Nephron progenitor cell (in vitro differentiated cells): ENCODE measurements at regions not wholly inside any gene's neighbourhood (a gene's known extent, or its start where the extent isn't known, plus 50 kb on each side); places are given as distances from the start of the nearest gene placed in this dataset.

Source experiments
- DNase-seq: peaks from one replicate; pipeline ENCODE4 v3.0.0; 2021
- H3K27ac Mint-ChIP-seq: 2 replicates; pipeline ENCODE4 v1.8.0; 2021; ENCODE audit warnings: mild to moderate bottlenecking, moderate library complexity, mixed read lengths
- H3K27me3 Mint-ChIP-seq: 2 replicates; pipeline ENCODE4 v1.8.0; 2021; ENCODE audit warnings: mild to moderate bottlenecking, low read depth, mixed read lengths; ENCODE audit not compliant: poor library complexity
- H3K36me3 Mint-ChIP-seq: 2 replicates; pipeline ENCODE4 v1.8.0; 2021; ENCODE audit warnings: low read depth, mixed read lengths
- H3K4me1 Mint-ChIP-seq: 2 replicates; pipeline ENCODE4 v1.8.0; 2021; ENCODE audit warnings: mixed read lengths
- H3K4me3 Mint-ChIP-seq: 2 replicates; pipeline ENCODE4 v1.8.0; 2021; ENCODE audit warnings: mild to moderate bottlenecking, moderate library complexity, mixed read lengths
- H3K9me3 Mint-ChIP-seq: 2 replicates; pipeline ENCODE4 v1.8.0; 2021; ENCODE audit warnings: mild to moderate bottlenecking, moderate library complexity, mixed read lengths
- TF ChIP-seq, protein P1 (sequence below): fragments of 200-600 bp; sonication (generic); IDR thresholded peaks from 2 replicates; pipeline ENCODE4 v1.5.0; 2021; ENCODE audit warnings: antibody characterized with exemption

DNA sequence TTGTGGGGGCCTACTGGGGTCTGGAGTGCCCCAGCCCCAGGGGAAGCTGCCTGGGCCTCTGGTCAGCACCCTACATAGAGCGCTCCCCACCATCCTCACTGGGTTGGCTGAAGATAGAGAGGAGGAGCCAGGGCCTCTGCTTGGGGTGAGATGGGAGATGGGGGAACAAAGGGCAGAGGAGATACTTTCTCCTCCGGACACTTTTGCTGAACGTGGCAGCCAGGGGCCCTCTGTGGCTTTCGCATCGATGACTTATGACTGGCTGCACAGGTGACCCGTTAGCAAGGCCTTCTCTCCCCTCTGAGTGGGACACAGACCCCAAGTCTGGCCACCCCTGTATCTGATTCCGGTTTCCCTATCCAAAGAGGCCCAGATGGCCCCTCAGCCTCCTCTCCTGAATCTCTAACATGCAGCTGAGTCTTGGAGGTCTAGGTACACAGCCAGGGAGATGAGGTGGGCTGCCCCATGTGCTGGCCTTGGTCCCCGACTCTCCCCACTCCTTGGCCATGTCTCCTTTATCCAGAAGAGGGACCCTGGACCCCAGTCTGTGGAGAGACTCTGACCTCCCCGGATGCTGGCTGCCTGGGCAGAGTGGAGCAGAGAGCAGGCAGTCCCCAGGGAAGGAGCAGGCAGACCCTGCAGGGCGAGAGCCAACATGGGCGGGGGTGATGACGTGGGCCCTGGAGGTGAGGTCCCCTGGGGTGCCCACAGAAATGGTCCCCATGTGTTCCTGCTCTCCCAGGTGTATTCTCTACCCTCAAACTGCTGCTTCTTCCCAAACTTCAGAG is 59.3 kb upstream of the NECTIN1 start:
- Mint-ChIP-seq H3K9me3 (no peaks in the 10 kb centered on the region), H3K27ac (no peak overlapping the region), H3K36me3 (no peaks in the 10 kb centered on the region), H3K4me1 (peaks cover 24% of the 10 kb centered on the region), H3K27me3 (peaks cover 30% of the 10 kb centered on the region), H3K4me3 (no peak overlapping the region)
- TF ChIP-seq, protein P1, sequence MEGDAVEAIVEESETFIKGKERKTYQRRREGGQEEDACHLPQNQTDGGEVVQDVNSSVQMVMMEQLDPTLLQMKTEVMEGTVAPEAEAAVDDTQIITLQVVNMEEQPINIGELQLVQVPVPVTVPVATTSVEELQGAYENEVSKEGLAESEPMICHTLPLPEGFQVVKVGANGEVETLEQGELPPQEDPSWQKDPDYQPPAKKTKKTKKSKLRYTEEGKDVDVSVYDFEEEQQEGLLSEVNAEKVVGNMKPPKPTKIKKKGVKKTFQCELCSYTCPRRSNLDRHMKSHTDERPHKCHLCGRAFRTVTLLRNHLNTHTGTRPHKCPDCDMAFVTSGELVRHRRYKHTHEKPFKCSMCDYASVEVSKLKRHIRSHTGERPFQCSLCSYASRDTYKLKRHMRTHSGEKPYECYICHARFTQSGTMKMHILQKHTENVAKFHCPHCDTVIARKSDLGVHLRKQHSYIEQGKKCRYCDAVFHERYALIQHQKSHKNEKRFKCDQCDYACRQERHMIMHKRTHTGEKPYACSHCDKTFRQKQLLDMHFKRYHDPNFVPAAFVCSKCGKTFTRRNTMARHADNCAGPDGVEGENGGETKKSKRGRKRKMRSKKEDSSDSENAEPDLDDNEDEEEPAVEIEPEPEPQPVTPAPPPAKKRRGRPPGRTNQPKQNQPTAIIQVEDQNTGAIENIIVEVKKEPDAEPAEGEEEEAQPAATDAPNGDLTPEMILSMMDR, result no peak
- no peak for DNase-seq

- H3K4me3 Mint-ChIP-seq, result no peak overlapping the region
- H3K27ac Mint-ChIP-seq, result no peak overlapping the region
- peaks cover 26% of the 10 kb centered on the region for H3K27me3 Mint-ChIP-seq
- no peaks in the 10 kb centered on the region for H3K36me3 Mint-ChIP-seq
- no peaks in the 10 kb centered on the region for H3K9me3 Mint-ChIP-seq
- no peak for DNase-seq
- TF ChIP-seq, protein P1, result no peak
- peaks cover 29% of the 10 kb centered on the region for H3K4me1 Mint-ChIP-seq
These were observed 58.1 kb upstream of the NECTIN1 start for GRCh38 chr11:119787074-119787461.

GRCh38 chr11:119786431-119787073 is 57.6 kb upstream of the NECTIN1 start:
- DNase-seq, result no peak
- TF ChIP-seq, protein P1, result no peak
- Mint-ChIP-seq H3K27me3 (peaks cover 25% of the 10 kb centered on the region), H3K9me3 (no peaks in the 10 kb centered on the region), H3K4me1 (peaks cover 29% of the 10 kb centered on the region), H3K36me3 (no peaks in the 10 kb centered on the region), H3K4me3 (no peak overlapping the region), H3K27ac (no peak overlapping the region)

DNA sequence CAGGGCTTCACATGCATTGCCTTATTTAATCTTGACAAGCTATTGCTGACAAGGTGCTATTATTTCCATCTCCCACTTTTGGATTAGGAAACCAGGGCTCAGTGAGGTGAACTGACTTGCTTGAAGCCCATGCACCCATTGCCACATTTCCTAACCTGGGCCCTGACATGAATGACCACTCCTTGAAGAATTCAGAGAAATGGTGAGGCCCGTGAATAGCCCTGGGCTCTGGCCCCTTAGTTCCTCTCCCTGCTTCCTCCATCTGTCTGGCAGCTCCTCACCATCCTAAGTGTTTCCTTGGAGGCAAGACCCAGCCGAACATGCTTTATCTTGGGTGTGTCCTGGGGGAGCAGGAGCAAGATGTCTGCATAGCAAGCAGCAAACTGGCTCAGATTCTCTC is 56.1 kb upstream of the NECTIN1 start:
- Mint-ChIP-seq H3K4me1 (peaks cover 20% of the 10 kb centered on the region), H3K27ac (no peak overlapping the region), H3K27me3 (peaks cover 20% of the 10 kb centered on the region), H3K36me3 (no peaks in the 10 kb centered on the region), H3K9me3 (no peaks in the 10 kb centered on the region), H3K4me3 (no peak overlapping the region)
- TF ChIP-seq, protein P1, result no peak
- no peak for DNase-seq

DNA sequence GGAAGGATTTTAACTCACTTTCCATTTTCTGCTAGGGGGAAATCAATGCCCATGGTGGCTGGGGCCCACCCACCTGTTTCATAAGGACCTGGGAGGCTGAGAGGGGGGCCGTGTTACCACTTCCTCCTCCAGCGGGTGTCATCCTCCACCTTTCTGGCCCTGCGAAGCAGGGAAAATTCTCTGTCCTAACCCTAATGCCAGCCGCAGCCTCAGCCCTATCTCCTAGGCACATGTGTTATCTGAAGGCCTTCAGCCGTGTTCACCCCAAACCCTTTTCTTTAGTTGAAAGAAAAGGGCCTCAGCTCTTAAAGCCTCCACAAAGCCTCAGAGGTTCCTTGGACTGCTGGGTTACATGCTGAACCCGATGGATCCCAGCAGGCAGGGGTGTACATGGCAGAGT is 55.4 kb upstream of the NECTIN1 start:
- DNase-seq, result no peak
- H3K4me1 Mint-ChIP-seq, result peaks cover 22% of the 10 kb centered on the region
- no peak overlapping the region for H3K27ac Mint-ChIP-seq
- H3K36me3 Mint-ChIP-seq, result no peaks in the 10 kb centered on the region
- peaks cover 19% of the 10 kb centered on the region for H3K27me3 Mint-ChIP-seq
- no peaks in the 10 kb centered on the region for H3K9me3 Mint-ChIP-seq
- no peak overlapping the region for H3K4me3 Mint-ChIP-seq
- TF ChIP-seq, protein P1, result no peak
